Lung (tissue), 11 donors: ENCODE measurements at regions not wholly inside any gene's neighbourhood (a gene's known extent, or its start where the extent isn't known, plus 50 kb on each side); places are given as distances from the start of the nearest gene placed in this dataset.

Source experiments
- ATAC-seq: fragments of 200-7000 bp; cut with Tn5 transposase; one replicate; pipeline ENCODE4 v1.9.1; 2020; ENCODE audit warnings: moderate number of reproducible peaks; ENCODE audit not compliant: insufficient read depth, low FRiP score
- DNase-seq, 3 donors: peaks; one replicate each; pipeline ENCODE4 v3.0.0-alpha.2; 2013 to 2017
- H3K27ac ChIP-seq, 2 donors: one replicate each; pipeline ENCODE4 v1.5.1; 2013; ENCODE audit warnings: mild to moderate bottlenecking in 2 of 2, moderate library complexity in 2 of 2, control low read depth in 1 of 2, inconsistent platforms in 1 of 2, low read depth in 1 of 2, low read length in 1 of 2
- H3K27me3 ChIP-seq, 3 donors: one replicate each; pipeline ENCODE4 v1.5.1; 2013; ENCODE audit warnings: low read length in 2 of 3; ENCODE audit not compliant: control insufficient read depth in 3 of 3, insufficient read depth in 3 of 3
- H3K36me3 ChIP-seq, 4 donors: one replicate each; pipeline ENCODE4 v1.5.1; 2013; ENCODE audit warnings: low read length in 4 of 4, mild to moderate bottlenecking in 1 of 4, moderate library complexity in 1 of 4; ENCODE audit not compliant: control insufficient read depth in 4 of 4, insufficient read depth in 4 of 4
- H3K4me1 ChIP-seq, 5 donors: one replicate each; pipeline ENCODE4 v1.5.1; 2013; ENCODE audit warnings: low read length in 5 of 5, mild to moderate bottlenecking in 2 of 5, moderate library complexity in 1 of 5; ENCODE audit not compliant: control insufficient read depth in 5 of 5, insufficient read depth in 5 of 5
- H3K4me3 ChIP-seq: one replicate; pipeline ENCODE4 v1.5.1; 2013; ENCODE audit warnings: mild to moderate bottlenecking, control low read depth, moderate library complexity
- H3K9ac ChIP-seq, 2 donors: one replicate each; pipeline ENCODE4 v1.5.1; 2013; ENCODE audit warnings: low read length in 2 of 2, control low read depth in 1 of 2; ENCODE audit not compliant: insufficient read depth in 1 of 2
- H3K9me3 ChIP-seq, 4 donors: one replicate each; pipeline ENCODE4 v1.5.1; 2013; ENCODE audit warnings: low read length in 3 of 4, mild to moderate bottlenecking in 1 of 4, moderate library complexity in 1 of 4; ENCODE audit not compliant: control insufficient read depth in 4 of 4, insufficient read depth in 3 of 4
- CTCF ChIP-seq: IDR thresholded peaks from 2 replicates; pipeline ENCODE4 v1.5.1; 2012; ENCODE audit warnings: mild to moderate bottlenecking; ENCODE audit errors: control extremely low read depth, extremely low read depth
- WGBS, 2 donors: extraction: QIAGEN DNeasy Blood & Tissue Kit; methylation state at CpG; one replicate each; pipeline ENCODE4 v1.1.7; 2013; 5-methylcytosine and 5-hydroxymethylcytosine counted together
- donor health status: control.
- donor health status: control.
- donor health status: Bipolar disorder and iron deficiency.
- donor health status: healthy.
- donor health status: DM: yes; HTN: yes; CAD: no.

GRCh38 chr1:30819244-30819571 is 61.6 kb upstream of the LAPTM5 start:
- H3K27me3 ChIP-seq, result peaks cover 0 to 15% (median 4%) of the 10 kb centered on the region in 3 donors
- no peaks in the 10 kb centered on the region for H3K9me3 ChIP-seq
- H3K9ac ChIP-seq, result no peak overlapping the region
- no peak overlapping the region for H3K27ac ChIP-seq
- no peaks in the 10 kb centered on the region for H3K36me3 ChIP-seq
- H3K4me3 ChIP-seq, result no peak overlapping the region
- ATAC-seq, result no peak
- no peak for DNase-seq
- H3K4me1 ChIP-seq, result peaks cover 2 to 21% (median 13%) of the 10 kb centered on the region in 5 donors
- no peak for TF ChIP-seq CTCF
- 61 to 76% methylated on average over 3 of the region's 3 CpGs for WGBS, 2 donors

- no peak for TF ChIP-seq CTCF
- Histone ChIP-seq H3K4me1 (peaks cover 2 to 19% (median 11%) of the 10 kb centered on the region in 5 donors), H3K27me3 (peaks cover 0 to 15% (median 4%) of the 10 kb centered on the region in 3 donors), H3K9me3 (no peaks in the 10 kb centered on the region), H3K36me3 (no peaks in the 10 kb centered on the region), H3K27ac (no peak overlapping the region), H3K9ac (no peak overlapping the region), H3K4me3 (no peak overlapping the region)
- WGBS, 2 donors, result 57 to 61% methylated on average over 10 of the region's 10 CpGs
- DNase-seq, result peak in 2 of 3 donors; percentile 55 to 64
- no peak for ATAC-seq
These were observed 61.1 kb upstream of the LAPTM5 start for GRCh38 chr1:30818568-30819243.

- Histone ChIP-seq H3K27ac (no peak overlapping the region), H3K4me1 (peaks cover 0 to 15% (median 3%) of the 10 kb centered on the region in 5 donors), H3K27me3 (peaks cover 0 to 19% (median 4%) of the 10 kb centered on the region in 3 donors), H3K9ac (no peak overlapping the region), H3K36me3 (no peaks in the 10 kb centered on the region), H3K4me3 (no peak overlapping the region), H3K9me3 (no peaks in the 10 kb centered on the region)
- WGBS, 2 donors, result 78% methylated on average over 3 of the region's 3 CpGs
- DNase-seq (no peak), ATAC-seq (no peak)
- TF ChIP-seq CTCF, result no peak
These were observed 60.0 kb upstream of the LAPTM5 start for GRCh38 chr1:30817548-30817947.

GRCh38 chr1:30817077-30817438 is 59.5 kb upstream of the LAPTM5 start:
- ATAC-seq (no peak), DNase-seq (no peak)
- Histone ChIP-seq H3K27me3 (peaks cover 0 to 19% (median 4%) of the 10 kb centered on the region in 3 donors), H3K9me3 (no peaks in the 10 kb centered on the region), H3K4me1 (peaks cover 0 to 15% (median 3%) of the 10 kb centered on the region in 5 donors), H3K36me3 (no peaks in the 10 kb centered on the region), H3K4me3 (no peak overlapping the region), H3K9ac (no peak overlapping the region), H3K27ac (no peak overlapping the region)
- TF ChIP-seq CTCF, result no peak
- WGBS, 2 donors, result 59 to 65% methylated on average over 5 of the region's 5 CpGs
